NCI-H1092 treated with DMSO at 0.1 percent for 48 hours (cell line): ENCODE measurements at regions not wholly inside any gene's neighbourhood (a gene's known extent, or its start where the extent isn't known, plus 50 kb on each side); places are given as distances from the start of the nearest gene placed in this dataset.
A peak's percentile ranks its signal among the peaks of the same experiment; 100 is the strongest.

Source experiments
- DNase-seq: peaks from one replicate; lab custom pipeline; 2025; lab: John Stamatoyannopoulos, UW

GRCh38 chr7:35581605-35582210 is 113.2 kb downstream of the HERPUD2 start:
- no peak for DNase-seq

- DNase-seq: no peak
Measured at GRCh38 chr7:35576031-35576573, 118.8 kb downstream of the HERPUD2 start.

- no peak for DNase-seq
Measured at GRCh38 chr7:35571611-35572240, 123.2 kb downstream of the HERPUD2 start.

- no peak for DNase-seq
Measured at GRCh38 chr7:35570937-35571336, 124.0 kb downstream of the HERPUD2 start.

GRCh38 chr7:35565927-35566326 is 129.0 kb downstream of the HERPUD2 start:
- DNase-seq: no peak

- DNase-seq: no peak
Measured at GRCh38 chr7:35558841-35559240, 136.1 kb downstream of the HERPUD2 start.

GRCh38 chr7:35556515-35557471 is 138.1 kb downstream of the HERPUD2 start:
- DNase-seq: no peak

GRCh38 chr7:35555934-35556333 is 139.0 kb downstream of the HERPUD2 start:
- DNase-seq: no peak

- DNase-seq: no peak
Measured at GRCh38 chr7:35555386-35555785, 139.5 kb downstream of the HERPUD2 start.

GRCh38 chr7:35553519-35553918 is 141.4 kb downstream of the HERPUD2 start:
- DNase-seq: no peak

GRCh38 chr7:35552691-35553090 is 142.2 kb downstream of the HERPUD2 start:
- no peak for DNase-seq

- no peak for DNase-seq
Measured at GRCh38 chr7:35551321-35552081, 143.4 kb downstream of the HERPUD2 start.

- DNase-seq: no peak
Measured at GRCh38 chr7:35550831-35551230, 144.1 kb downstream of the HERPUD2 start.

GRCh38 chr7:35549781-35550180 is 145.2 kb downstream of the HERPUD2 start:
- DNase-seq: no peak

GRCh38 chr7:35548291-35548690 is 146.6 kb downstream of the HERPUD2 start:
- no peak for DNase-seq

- no peak for DNase-seq
Measured at GRCh38 chr7:35546691-35547429, 148.1 kb downstream of the HERPUD2 start.

- DNase-seq: no peak
Measured at GRCh38 chr7:35545831-35546230, 149.1 kb downstream of the HERPUD2 start.

GRCh38 chr7:35544028-35544742 is 150.8 kb downstream of the HERPUD2 start:
- no peak for DNase-seq

GRCh38 chr7:35537067-35538023 is 157.6 kb downstream of the HERPUD2 start:
- peak; percentile 79 for DNase-seq
